ENCODE measurements at regions not wholly inside any gene's neighbourhood (a gene's known extent, or its start where the extent isn't known, plus 50 kb on each side); places are given as distances from the start of the nearest gene placed in this dataset.

- TF ChIP-seq, protein P1, sequence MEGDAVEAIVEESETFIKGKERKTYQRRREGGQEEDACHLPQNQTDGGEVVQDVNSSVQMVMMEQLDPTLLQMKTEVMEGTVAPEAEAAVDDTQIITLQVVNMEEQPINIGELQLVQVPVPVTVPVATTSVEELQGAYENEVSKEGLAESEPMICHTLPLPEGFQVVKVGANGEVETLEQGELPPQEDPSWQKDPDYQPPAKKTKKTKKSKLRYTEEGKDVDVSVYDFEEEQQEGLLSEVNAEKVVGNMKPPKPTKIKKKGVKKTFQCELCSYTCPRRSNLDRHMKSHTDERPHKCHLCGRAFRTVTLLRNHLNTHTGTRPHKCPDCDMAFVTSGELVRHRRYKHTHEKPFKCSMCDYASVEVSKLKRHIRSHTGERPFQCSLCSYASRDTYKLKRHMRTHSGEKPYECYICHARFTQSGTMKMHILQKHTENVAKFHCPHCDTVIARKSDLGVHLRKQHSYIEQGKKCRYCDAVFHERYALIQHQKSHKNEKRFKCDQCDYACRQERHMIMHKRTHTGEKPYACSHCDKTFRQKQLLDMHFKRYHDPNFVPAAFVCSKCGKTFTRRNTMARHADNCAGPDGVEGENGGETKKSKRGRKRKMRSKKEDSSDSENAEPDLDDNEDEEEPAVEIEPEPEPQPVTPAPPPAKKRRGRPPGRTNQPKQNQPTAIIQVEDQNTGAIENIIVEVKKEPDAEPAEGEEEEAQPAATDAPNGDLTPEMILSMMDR (conservative IDR thresholded peaks at IDR 0.05 in 1 of 2, IDR thresholded peaks at IDR 0.05 in 1 of 2; ENCODE audit: extremely low read depth in 1 of 2, insufficient read depth in 1 of 2, low read depth in 1 of 2, low read length in 2 of 2): no peak
- TF ChIP-seq EZH2 (IDR thresholded peaks at IDR 0.05; ENCODE audit: borderline replicate concordance, low read length): no peak
Observed at GRCh38 chr18:39529358-39529757, 1963.8 kb upstream of the CELF4 start.
